ENCODE measurements at regions not wholly inside any gene's neighbourhood (a gene's known extent, or its start where the extent isn't known, plus 50 kb on each side); places are given as distances from the start of the nearest gene placed in this dataset.

GRCh38 chr14:23869078-23869719 lies 84.4 kb upstream of the DHRS4 start:
- WGBS (ENCODE audit: low lambda C conversion rate, missing lambda C conversion rate), result 75% methylated on average over 2 of the region's 2 CpGs
- Histone ChIP-seq H3K9me2 (replicated peaks; ENCODE audit: insufficient read depth) (no peaks in the 10 kb centered on the region), H3K4me1 (ENCODE audit: insufficient read depth) (no peaks in the 10 kb centered on the region)

GRCh38 chr14:23876160-23876750 lies 77.3 kb upstream of the DHRS4 start:
- no peak for TF ChIP-seq EZH2phosphoT487 (IDR thresholded peaks at IDR 0.05; ENCODE audit: low read depth, severe bottlenecking, unreplicated experiment)
- no peak for TF ChIP-seq EZH2 (IDR thresholded peaks at IDR 0.05; ENCODE audit: borderline replicate concordance)
- TF ChIP-seq CTCF (IDR thresholded peaks at IDR 0.05; ENCODE audit: poor library complexity), result no peak

More at GRCh38 chr14:23869078-23869719, 84.4 kb upstream of the DHRS4 start:
- no peaks in the 10 kb centered on the region for H3K9me3 ChIP-seq (ENCODE audit: low read depth)
- no peaks in the 10 kb centered on the region for H3K27me3 ChIP-seq
- no peak for DNase-seq (ENCODE audit: low spot score)
- H3K4me2 ChIP-seq, result no peak overlapping the region
- H3K4me3 ChIP-seq, result no peak overlapping the region
- no peak overlapping the region for H3K27ac ChIP-seq
- TF ChIP-seq CTCF (IDR thresholded peaks at IDR 0.05; ENCODE audit: poor library complexity) (no peak), EZH2phosphoT487 (IDR thresholded peaks at IDR 0.05; ENCODE audit: low read depth, severe bottlenecking, unreplicated experiment) (no peak), EZH2 (IDR thresholded peaks at IDR 0.05; ENCODE audit: borderline replicate concordance) (no peak)
- H2AFZ ChIP-seq, result no peak overlapping the region
- no peaks in the 10 kb centered on the region for H3K79me2 ChIP-seq
- no peaks in the 10 kb centered on the region for H4K20me1 ChIP-seq (ENCODE audit: insufficient read depth, poor library complexity, severe bottlenecking)
- H3K36me3 ChIP-seq (replicated peaks; ENCODE audit: insufficient read depth, low read depth), result no peaks in the 10 kb centered on the region

GRCh38 chr14:23877111-23877510 lies 76.5 kb upstream of the DHRS4 start:
- Histone ChIP-seq H3K9me2 (replicated peaks; ENCODE audit: insufficient read depth) (no peaks in the 10 kb centered on the region), H3K27me3 (no peaks in the 10 kb centered on the region), H3K4me3 (no peak overlapping the region), H3K9me3 (ENCODE audit: low read depth) (no peaks in the 10 kb centered on the region), H3K27ac (no peak overlapping the region), H3K36me3 (replicated peaks; ENCODE audit: insufficient read depth, low read depth) (no peaks in the 10 kb centered on the region), H2AFZ (no peak overlapping the region), H4K20me1 (ENCODE audit: insufficient read depth, poor library complexity, severe bottlenecking) (no peaks in the 10 kb centered on the region), H3K79me2 (no peaks in the 10 kb centered on the region), H3K4me2 (no peak overlapping the region), H3K4me1 (ENCODE audit: insufficient read depth) (no peaks in the 10 kb centered on the region)
- DNase-seq (ENCODE audit: low spot score), result no peak
- TF ChIP-seq CTCF (IDR thresholded peaks at IDR 0.05; ENCODE audit: poor library complexity) (no peak), EZH2 (IDR thresholded peaks at IDR 0.05; ENCODE audit: borderline replicate concordance) (no peak), EZH2phosphoT487 (IDR thresholded peaks at IDR 0.05; ENCODE audit: low read depth, severe bottlenecking, unreplicated experiment) (no peak)
- 77% methylated on average over 4 of the region's 4 CpGs for WGBS (ENCODE audit: low lambda C conversion rate, missing lambda C conversion rate)

More at GRCh38 chr14:23876160-23876750, 77.3 kb upstream of the DHRS4 start:
- Histone ChIP-seq H3K9me2 (replicated peaks; ENCODE audit: insufficient read depth) (no peaks in the 10 kb centered on the region), H3K79me2 (no peaks in the 10 kb centered on the region), H3K4me3 (no peak overlapping the region), H3K27ac (no peak overlapping the region), H3K4me1 (ENCODE audit: insufficient read depth) (no peaks in the 10 kb centered on the region), H3K9me3 (ENCODE audit: low read depth) (no peaks in the 10 kb centered on the region), H3K36me3 (replicated peaks; ENCODE audit: insufficient read depth, low read depth) (no peaks in the 10 kb centered on the region), H4K20me1 (ENCODE audit: insufficient read depth, poor library complexity, severe bottlenecking) (no peaks in the 10 kb centered on the region), H2AFZ (no peak overlapping the region), H3K4me2 (no peak overlapping the region), H3K27me3 (no peaks in the 10 kb centered on the region)
- 62% methylated on average over 3 of the region's 3 CpGs for WGBS (ENCODE audit: low lambda C conversion rate, missing lambda C conversion rate)
- no peak for DNase-seq (ENCODE audit: low spot score)
